Stimulated activated CD8-positive, alpha-beta memory T cell treated with anti-CD3 and anti-CD28 coated beads, Interleukin-15, amount 100 ng/mL, for 48 hours (primary cell): ENCODE measurements at regions not wholly inside any gene's neighbourhood (a gene's known extent, or its start where the extent isn't known, plus 50 kb on each side); places are given as distances from the start of the nearest gene placed in this dataset.
"Not testable (repeated sequence)": the region's sequence is repeated elsewhere in the genome, so short reads cannot be mapped to it uniquely, and the experiment has no call there.

Experiments used
- DNase-seq, 2 donors: peaks; one replicate each; pipeline ENCODE4 v3.0.0-alpha.2; 2020; ENCODE audit warnings: low read depth in 2 of 2

DNA sequence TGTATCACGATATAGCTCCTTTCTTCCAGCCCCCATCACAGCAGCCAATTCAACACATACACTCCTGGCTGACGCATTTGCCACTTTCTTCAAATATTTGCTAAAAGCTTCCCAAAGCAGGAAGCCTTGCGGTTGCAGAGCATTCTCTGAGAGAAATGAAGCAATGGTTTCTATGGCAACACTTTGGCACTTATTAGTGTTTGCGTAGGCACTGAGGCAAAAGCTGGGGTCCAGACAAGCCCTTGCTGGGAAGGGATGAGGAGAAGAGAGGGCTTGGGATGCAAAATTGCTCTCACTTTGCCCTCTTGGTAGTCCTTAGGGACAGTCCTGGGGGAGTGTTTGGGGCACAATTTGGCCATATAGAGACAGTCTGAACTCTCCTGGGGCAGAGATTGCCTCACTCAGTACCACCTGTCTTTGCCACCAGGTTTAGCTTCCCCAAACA lies 55.0 kb upstream of the PAK3 start:
- no peak for DNase-seq

DNA sequence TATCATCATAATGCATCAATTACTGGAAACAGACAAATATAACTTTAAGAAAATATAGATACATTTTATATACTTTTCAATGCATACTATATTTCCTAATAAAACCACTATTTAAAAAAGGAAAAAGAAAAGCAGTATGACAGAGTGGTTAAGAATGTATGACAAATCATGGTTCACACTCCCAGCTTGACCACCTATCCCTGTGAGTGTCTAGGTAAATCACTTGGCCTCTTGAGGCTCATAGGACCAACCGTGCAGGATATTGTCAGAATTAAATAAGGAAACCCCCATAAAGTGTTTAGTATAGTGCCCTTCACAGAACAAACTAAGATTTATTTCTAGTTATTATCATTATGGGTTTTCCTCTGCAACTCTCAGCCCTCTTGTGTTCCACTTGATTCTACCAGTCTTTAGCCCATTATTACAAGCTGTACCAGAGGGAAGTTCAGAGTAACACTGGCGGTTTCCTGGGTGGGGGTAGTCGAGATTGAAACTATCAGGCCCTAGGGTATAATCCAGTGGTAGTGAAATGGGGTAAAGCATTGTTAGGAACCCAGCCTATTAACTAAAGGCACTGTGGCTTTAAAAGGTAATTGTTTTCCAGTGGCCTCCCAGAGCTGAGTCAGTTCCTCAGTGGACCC lies 55.5 kb upstream of the PAK3 start:
- DNase-seq = no peak

DNA sequence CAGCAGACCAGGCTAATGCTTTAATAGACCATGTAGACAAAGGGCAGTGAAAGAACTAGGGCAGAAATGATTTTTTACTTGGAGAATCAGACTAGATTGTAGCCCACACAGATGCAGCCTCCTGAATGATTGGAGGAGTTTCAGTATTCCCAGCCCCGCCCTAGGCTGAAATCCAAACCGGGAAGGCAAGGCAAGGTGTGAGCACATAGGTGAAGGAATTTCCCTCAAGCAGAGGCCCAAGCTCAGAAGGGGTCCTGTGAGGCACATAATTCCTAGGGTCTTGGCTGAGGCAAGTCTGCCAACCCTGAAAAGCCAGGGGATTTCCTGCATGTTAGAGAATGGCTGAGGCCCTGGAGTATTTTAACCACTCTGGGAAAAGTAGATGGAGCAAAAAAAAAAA lies 56.4 kb upstream of the PAK3 start:
- no peak for DNase-seq

DNA sequence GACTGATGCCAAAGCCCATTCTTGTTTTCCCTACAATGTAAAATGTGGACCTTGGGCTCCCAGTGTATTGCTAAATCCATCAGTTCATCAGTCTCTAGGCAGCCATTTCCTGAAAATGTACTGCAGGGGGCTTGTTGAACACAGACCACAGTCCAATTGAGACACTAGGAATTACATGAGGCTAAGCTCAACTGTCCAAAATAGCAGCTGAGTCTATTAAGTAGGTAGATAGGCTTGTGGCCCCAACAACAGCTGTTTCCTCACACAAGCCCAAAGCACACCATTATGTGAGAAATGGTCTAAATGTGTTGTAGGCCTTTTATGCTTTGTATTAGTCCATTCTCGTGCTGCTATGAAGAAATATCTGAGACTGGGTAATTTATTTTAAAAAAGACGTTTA lies 60.0 kb upstream of the PAK3 start:
- no peak for DNase-seq

DNA sequence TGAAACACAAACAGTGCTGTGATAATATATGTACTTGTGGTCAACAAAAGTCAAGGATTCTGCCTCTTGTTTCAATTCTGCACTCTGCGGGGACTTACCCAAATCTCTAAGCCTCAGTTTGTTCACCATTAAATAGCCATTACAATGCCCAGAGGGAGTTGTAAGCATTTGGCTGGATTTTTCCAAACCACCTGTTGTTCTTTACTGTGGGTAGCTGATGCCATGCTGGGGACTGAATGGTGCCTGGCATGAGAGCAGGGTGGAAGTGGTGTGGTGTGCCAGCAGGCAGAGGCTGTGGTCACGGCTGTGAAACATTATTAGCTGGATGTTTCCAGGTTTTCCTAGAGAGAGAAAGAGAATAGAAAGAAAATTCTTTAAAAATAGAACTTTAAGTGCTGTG lies 60.7 kb upstream of the PAK3 start:
- no peak for DNase-seq

DNA sequence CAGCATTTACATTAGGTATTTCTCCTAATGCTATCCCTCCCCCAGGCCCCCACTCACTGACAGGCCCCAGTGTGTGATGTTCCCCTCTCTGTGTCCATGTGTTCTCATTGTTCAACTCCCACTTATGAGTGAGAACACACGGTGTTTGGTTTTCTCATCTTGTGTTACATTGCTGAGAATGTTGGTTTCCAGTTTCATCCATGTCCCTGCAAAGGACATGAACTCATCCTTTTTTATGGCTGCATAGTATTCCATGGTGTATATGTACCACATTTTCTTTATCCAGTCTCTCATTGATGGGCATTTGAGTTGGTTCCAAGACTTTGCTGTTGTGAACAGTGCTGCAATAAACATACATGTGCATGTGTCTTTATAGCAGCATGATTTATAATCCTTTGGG lies 73.0 kb upstream of the PAK3 start:
- not testable (repeated sequence) for DNase-seq

DNA sequence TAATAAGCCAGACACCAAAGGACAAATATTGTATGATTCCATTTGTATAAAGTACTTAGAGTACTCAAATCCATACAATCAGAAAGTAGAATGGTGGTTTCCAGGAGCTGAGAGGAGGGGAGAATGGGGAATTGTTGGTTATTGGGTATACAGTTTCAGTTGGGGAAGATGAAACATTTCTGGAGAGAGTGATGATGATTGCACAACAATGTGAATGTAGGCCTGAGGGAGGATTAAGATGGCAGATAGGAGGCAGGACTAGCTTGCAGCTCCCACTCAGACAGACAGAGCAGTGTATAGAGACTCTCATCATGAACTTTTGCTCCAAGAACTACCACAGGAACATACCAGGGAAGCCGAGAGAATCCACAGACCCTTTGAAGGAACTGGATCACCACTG lies 75.7 kb upstream of the PAK3 start:
- no peak for DNase-seq

DNA sequence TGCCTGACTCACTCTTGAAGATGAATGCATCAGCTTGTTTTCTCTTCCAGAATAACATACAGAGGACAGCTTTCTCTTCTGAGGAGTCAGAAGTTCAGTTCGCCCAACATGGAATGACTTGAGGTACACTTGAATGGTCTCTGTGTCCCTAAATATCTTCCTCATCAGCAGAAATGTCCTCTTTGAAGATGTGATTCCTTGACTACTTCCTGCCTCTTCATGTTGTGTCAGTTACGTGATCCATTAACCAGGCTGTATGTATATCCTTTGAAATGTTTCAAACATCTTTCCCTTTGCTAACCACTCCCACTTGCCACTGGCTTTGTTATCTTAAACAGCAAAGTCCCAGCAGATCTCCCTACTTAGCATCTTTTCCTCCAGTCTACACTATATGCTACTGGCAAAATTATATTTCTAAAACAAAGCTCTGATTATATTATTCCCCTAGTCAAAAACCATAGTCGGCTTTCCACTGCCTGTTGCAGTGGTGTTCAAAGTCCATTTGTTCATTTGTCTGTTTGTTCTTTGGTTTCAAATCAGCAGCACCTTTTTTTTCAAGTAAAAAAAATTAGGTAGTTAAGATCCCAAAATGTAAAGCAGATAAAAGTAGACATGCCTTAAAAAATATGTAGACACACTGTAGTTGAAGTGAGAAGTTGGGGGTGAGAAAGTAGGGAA lies 82.1 kb upstream of the PAK3 start:
- no peak for DNase-seq

DNA sequence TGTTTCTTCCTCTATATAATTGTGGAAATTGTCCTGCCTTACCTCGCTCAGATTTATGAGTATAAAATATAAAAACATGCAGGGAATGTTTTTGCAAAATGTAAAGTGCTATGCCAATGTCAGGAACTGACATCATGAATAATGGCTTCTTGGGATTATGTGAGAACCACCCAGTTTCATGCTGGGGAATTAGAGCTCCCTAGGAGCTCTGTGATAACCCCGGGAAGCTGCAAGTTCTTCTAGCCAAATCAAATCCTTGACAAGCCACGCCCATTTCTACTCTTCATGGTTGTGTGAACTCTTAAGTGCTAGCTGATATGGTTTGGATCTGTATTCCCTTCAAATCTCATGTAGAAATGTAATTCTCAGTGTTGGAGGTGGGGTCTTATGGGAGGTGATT lies 85.9 kb upstream of the PAK3 start:
- no peak for DNase-seq

DNA sequence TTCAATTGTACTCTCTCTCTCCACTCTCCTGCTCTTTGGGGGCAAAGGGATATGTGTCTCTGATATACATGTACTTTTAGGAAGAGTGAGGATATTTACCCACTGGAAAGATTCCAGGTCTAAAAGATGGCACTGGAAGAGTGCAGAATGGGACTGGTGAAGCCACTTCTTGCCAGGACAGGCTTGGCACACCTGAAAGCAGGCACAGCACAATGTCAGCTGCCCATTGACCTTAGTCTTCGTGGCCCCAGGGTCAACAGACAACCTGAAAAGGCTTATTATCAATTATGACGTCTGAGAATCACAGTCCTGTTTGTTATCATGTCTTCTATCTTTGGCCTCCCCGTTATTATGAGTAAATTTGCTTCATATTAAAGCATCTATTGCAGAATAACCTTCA lies 86.7 kb upstream of the PAK3 start:
- DNase-seq = no peak

DNA sequence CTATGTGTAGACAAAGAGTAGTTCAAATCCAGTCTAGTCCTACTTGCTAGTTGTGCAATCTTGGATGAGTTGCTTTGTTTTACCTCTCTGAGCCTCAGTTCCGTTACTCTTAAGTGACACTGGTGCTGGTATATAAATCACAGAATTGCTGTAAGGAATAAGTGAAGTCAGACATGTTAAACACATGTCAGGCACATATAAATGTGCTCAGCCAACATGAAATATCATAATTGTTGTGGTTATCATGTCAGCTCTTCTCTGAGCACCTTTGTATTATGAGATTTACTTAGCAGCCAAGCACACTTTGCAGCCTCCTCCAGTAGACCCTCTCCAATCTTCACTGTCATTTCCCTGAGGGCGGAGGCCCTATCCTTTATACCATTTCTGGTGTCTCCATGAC lies 87.9 kb upstream of the PAK3 start:
- DNase-seq = no peak

DNA sequence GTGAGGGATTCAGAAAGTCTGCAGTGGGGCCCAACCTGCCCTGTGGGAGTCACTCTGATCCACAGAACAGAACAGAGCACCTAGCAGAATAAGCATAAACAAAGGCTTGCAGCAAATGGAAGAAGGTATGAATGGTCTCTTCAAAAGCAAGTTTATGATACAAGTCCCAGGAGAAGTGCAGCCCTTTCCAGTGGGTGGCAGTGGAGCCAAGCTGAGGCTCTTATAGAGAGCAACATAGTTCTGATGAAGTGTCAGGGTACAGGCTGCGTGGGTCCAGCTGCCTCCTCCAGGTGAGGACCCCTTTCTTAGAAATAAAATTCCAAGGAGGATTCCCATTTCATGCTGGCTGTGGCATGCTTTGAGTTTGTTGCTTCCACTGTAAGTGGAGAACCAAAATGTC lies 88.8 kb upstream of the PAK3 start:
- DNase-seq = no peak

DNA sequence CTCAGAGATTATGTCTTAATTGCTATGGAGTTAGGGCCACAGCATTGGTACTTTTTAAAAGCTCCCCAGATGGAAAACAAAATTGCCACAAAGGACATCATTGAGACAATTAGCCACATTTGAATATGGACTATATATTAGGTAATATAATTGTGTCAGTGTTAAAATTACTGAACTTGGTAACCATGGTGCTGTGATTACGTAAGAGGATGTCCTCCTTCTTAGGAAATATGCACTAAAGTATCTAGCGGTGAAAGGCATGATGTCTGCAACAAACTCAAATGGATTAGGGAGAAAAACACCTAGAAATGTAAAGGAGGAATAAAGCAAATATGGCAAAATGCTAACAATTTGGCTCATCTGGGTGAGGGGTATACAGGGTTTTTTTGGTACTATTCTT lies 89.9 kb upstream of the PAK3 start:
- no peak for DNase-seq

DNA sequence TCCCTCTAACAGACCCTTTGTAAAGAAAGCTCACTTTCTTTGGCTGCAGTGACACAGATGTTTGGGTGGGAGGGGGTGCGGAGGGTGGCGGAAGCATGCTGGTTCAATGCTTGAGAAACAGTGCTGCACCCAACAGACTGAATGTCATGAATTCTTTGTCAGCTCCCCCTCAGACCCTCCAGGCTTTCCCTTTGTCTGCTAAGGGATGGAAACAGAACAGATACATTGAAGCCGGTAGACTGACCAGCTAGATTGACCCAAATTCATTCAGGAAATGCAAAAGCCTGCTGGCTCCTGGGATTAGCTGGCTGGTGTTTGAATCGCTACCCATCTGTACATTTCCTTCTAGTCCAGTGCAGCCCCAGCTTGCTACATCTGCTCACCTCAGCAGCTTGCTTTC lies 90.8 kb upstream of the PAK3 start:
- DNase-seq = no peak

DNA sequence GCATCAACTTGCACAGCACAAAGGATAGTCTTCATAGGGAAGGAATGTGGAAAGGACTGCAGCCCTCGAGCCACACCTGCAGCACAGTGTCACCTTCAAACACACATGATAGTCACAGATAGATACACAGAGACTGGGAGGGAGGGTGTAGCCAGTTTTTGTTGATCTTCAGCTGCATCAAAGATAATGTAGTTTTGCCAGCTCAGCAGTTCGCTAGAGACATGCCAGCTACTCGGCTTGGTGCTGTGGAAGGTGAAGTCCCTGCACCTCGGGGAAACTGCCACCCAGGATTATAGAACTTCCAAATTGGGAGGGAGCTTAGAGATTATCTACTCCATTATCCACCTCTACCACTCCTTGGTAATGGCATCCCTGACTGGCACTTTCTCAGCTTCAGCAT lies 92.9 kb upstream of the PAK3 start:
- no peak for DNase-seq

DNA sequence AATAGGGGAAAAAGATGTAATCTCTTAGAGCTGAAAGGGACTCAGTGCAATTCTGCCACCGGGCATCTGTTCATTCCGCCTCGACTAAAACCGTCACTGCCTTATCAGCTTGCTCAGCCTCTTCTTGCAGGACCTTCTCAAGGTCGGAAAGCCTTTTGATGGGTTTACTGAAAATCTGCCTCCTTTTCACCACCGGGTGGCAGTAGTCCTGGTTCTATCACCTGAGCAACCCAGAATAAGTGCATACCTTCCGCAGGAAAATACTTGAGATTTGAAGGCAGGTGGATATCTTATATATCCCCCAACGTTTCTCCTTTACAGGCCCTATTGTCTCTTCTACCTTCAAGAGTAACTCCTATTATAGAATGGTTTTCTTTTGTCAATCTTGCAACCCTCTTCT lies 103.4 kb upstream of the PAK3 start:
- peak in 1 of 2 donors; percentile 1 for DNase-seq

DNA sequence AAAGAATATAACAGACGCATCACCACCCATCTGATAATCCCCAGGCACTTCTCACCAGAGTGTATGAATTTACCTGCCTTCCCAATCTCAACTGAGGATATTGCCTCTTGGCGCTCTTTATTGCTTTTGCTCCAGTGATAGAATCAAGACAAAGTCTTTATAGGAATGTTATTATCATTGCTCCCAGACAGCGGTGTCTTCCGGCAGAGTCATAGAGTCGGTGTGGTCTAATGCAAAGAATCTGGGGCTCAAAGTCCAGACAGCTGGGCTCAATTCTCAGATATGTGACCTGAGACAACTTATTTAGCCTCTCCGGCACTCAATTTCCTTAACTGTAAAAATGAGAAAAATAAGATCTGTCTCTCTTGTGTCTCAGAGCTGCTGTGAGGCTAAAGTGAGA lies 106.1 kb upstream of the PAK3 start:
- DNase-seq = no peak

DNA sequence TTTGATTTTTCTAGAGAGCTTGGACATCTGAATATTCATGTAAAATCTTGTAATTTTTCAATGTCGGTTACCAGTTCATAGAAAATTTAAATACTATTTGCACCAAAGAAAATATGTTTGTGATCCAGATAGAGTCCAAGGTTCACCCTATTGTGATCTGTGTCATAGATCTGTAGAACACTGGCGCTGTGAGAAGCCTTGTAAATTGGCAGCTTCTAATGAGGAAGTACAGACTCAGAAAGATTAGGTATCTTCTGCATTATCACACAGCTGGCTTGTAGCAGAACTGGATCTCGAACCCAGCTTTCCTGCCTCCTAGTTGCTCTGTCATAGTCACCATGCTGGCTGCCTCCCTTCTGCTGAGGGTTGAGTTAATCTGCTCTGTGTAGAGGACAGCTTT lies 106.5 kb upstream of the PAK3 start:
- no peak for DNase-seq

DNA sequence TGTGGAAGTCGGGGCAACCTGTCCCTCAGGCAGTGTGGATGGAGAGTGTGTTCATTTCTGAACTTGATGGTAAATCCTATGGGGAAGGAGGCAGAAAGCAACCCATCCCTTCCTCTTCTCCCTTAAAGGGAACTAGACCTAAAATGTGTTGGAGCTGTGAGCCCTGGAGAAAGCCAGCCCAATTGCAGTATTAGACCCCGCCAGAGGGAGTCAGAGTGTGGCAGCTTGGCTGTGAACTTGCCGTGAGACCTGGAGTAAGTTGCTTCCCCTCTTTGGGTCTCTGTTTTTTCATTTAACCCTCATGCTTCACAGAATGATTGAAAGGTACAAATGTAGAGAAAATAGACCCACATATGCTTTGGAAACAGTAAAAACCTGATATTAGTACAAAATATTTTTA lies 108.7 kb upstream of the PAK3 start:
- DNase-seq = no peak

DNA sequence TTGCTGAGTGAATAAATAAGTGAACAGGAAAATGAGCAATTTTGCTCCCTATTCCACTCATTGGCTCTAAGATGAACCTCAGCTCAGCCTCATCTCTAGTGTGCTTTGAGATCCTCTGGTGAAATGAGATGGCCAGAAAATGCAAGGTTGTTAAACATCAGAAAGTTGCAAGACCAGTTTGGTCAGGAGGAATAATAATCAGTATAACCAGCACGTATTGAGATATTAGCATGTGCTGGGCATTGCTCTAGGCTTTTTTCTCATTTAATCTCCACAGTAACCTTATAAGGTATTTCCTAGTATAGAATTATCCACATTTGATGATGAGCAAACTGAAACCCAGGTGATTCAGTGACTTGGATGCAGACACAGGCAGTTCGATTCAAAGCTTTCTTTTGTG lies 110.5 kb upstream of the PAK3 start:
- no peak for DNase-seq

DNA sequence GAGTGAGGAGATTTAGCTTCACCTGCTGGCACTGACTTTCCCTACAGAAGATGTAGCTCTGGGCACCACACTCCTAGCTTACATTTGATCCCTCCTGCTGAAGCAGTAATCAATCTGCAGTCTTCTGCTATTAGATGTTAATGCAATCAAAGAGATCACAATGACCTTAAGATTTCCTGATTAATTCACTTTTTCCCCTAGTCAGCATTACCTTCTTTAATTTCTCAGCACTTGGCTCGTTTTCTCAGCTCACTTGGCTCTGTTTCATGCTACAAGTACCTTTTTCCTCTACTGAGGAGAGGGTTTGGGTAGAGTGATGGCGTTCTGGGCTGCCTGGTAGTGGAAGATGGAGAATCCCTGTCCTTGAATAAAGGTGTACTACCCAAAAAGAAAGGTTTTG lies 113.0 kb upstream of the PAK3 start:
- DNase-seq = no peak

DNA sequence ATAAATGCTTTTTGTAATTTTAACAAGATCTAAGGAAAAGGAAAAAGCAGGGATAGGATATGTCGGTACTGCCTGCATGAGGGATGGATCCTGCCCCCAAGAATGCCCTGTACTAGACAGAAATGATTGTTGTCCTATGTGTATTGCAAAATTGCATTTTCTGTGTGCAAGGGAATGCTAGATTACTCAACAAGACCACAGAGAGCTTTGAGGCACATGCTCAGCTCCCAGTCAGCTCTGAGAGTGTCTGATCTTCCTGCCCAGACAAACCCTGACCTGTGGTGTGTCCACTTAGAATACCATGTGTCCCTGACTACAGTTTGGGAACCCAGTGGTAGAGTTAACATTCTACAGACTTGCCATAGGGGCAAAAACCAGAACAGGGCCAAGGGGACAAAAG lies 129.2 kb upstream of the PAK3 start:
- DNase-seq = no peak

DNA sequence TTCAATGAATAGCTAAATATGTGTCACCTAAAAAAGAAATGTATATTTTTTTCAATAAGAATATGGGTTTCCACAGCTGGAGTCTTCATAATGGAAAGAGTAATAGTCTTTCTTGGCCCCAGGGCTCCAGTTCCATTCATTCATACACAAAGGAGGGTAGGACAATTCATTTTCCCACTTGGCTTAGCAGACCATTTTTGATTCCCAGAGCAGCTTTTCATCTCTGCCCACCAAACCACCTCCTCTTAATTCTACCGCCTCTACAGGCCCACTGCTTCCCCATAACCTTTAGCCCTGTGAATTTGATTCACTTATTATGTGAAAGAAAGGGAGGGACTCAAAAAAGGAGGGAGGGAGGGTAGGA lies 129.9 kb upstream of the PAK3 start:
- no peak for DNase-seq

DNA sequence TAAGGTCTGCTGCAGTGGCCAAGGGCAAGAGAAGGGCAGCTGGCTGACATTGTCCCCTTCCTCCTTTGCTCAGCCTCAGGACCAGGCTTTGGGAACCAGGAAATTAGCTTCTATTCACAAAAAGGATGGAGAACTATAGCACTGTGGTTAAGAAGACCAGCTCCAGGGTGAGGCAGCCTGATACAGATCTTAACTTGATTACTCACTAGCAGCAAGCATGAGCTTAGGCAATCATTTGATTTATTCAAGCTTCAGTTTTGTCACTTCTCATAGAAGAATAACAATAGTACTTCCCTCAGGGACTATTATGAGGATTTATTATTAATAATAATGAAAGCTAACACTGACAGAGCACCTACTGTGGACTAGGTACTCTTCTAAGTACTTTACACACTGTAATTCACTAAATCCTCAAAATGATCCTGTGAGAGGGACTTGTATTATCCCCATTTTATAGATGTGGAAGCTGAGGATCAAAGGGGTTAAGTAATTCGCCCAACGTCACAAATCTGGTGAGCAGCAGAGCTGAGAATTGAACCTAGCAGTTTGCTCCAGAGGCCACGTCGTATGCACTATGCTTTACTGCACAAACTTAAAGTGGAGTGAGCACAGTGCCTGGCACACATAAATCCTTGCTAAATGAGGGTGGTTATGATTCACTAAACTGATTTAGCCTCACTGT lies 130.4 kb upstream of the PAK3 start:
- no peak for DNase-seq
